ENCODE measurements at regions not wholly inside any gene's neighbourhood (a gene's known extent, or its start where the extent isn't known, plus 50 kb on each side); places are given as distances from the start of the nearest gene placed in this dataset.

GRCh38 chr1:218536296-218536986 is 191.3 kb downstream of the TGFB2 start:
- H3K27me3 Mint-ChIP-seq (ENCODE audit: low read depth in 3 of 3), result peaks cover 0 to 2% (median 1%) of the 10 kb centered on the region in 3 donors
- H3K4me3 ChIP-seq (replicated peaks in 1 of 3; ENCODE audit: low read depth in 2 of 3, low read length in 3 of 3), result no peak overlapping the region
- no peak overlapping the region for H3K4me3 Mint-ChIP-seq
- H3K9ac ChIP-seq (ENCODE audit: insufficient read depth, low read length, poor library complexity, severe bottlenecking), result no peak overlapping the region
- no peaks in the 10 kb centered on the region for H3K36me3 ChIP-seq (replicated peaks in 1 of 2; ENCODE audit: control insufficient read depth in 1 of 2, insufficient read depth in 2 of 2, low read length in 2 of 2)
- H3K79me2 ChIP-seq (ENCODE audit: insufficient read depth, low read length), result no peaks in the 10 kb centered on the region
- intact Hi-C loops (cut with micrococcal nuclease), result no loop called here
- no peaks in the 10 kb centered on the region for H3K4me1 ChIP-seq (ENCODE audit: control insufficient read depth in 1 of 2, insufficient read depth in 2 of 2, low read length in 2 of 2)
- no peak for DNase-seq
- H3K9me3 ChIP-seq (replicated peaks in 1 of 2; ENCODE audit: control insufficient read depth in 1 of 2, insufficient read depth in 1 of 2, low read length in 2 of 2), result no peaks in the 10 kb centered on the region
- WGBS (ENCODE audit: insufficient coverage), result no CpG with 5 or more reads among the region's 2 CpGs
- no peaks in the 10 kb centered on the region for H3K36me3 Mint-ChIP-seq
- peaks cover 0 to 5% (median 0%) of the 10 kb centered on the region in 7 donors for H3K9me3 Mint-ChIP-seq
- H4K20me1 ChIP-seq (ENCODE audit: insufficient read depth, low read length), result no peaks in the 10 kb centered on the region
- TF ChIP-seq CTCF (IDR thresholded peaks at IDR 0.05), result no peak
- no peak overlapping the region for H2AFZ ChIP-seq (ENCODE audit: insufficient read depth, low read depth, low read length, poor library complexity, severe bottlenecking)
- no peak overlapping the region for H3K27ac ChIP-seq (ENCODE audit: low read depth in 1 of 2, low read length in 2 of 2)
- H3K4me2 ChIP-seq (replicated peaks; ENCODE audit: extremely low read depth, low read length, poor library complexity, severe bottlenecking), result no peak overlapping the region
- H3K27ac Mint-ChIP-seq, result no peak overlapping the region
- H3K4me1 Mint-ChIP-seq, result no peaks in the 10 kb centered on the region
- no peaks in the 10 kb centered on the region for H3K27me3 ChIP-seq (ENCODE audit: control insufficient read depth in 2 of 2, insufficient read depth in 2 of 2, low read length in 2 of 2)

GRCh38 chr1:218537122-218537913 is 192.2 kb downstream of the TGFB2 start:
- no peaks in the 10 kb centered on the region for H3K4me1 ChIP-seq (ENCODE audit: control insufficient read depth in 1 of 2, insufficient read depth in 2 of 2, low read length in 2 of 2)
- H3K4me1 Mint-ChIP-seq, result no peaks in the 10 kb centered on the region
- H3K9ac ChIP-seq (ENCODE audit: insufficient read depth, low read length, poor library complexity, severe bottlenecking), result no peak overlapping the region
- no peaks in the 10 kb centered on the region for H4K20me1 ChIP-seq (ENCODE audit: insufficient read depth, low read length)
- H3K36me3 ChIP-seq (replicated peaks in 1 of 2; ENCODE audit: control insufficient read depth in 1 of 2, insufficient read depth in 2 of 2, low read length in 2 of 2), result no peaks in the 10 kb centered on the region
- no peaks in the 10 kb centered on the region for H3K9me3 ChIP-seq (replicated peaks in 1 of 2; ENCODE audit: control insufficient read depth in 1 of 2, insufficient read depth in 1 of 2, low read length in 2 of 2)
- TF ChIP-seq CTCF (IDR thresholded peaks at IDR 0.05), result no peak
- no peak overlapping the region for H3K4me2 ChIP-seq (replicated peaks; ENCODE audit: extremely low read depth, low read length, poor library complexity, severe bottlenecking)
- H3K9me3 Mint-ChIP-seq, result peaks cover 0 to 4% (median 0%) of the 10 kb centered on the region in 7 donors
- no peaks in the 10 kb centered on the region for H3K27me3 ChIP-seq (ENCODE audit: control insufficient read depth in 2 of 2, insufficient read depth in 2 of 2, low read length in 2 of 2)
- no peak overlapping the region for H3K4me3 Mint-ChIP-seq
- peaks cover 0 to 2% (median 1%) of the 10 kb centered on the region in 3 donors for H3K27me3 Mint-ChIP-seq (ENCODE audit: low read depth in 3 of 3)
- no peak for DNase-seq
- no peaks in the 10 kb centered on the region for H3K79me2 ChIP-seq (ENCODE audit: insufficient read depth, low read length)
- no peak overlapping the region for H3K27ac ChIP-seq (ENCODE audit: low read depth in 1 of 2, low read length in 2 of 2)
- intact Hi-C loops (cut with micrococcal nuclease), result no loop called here
- H3K4me3 ChIP-seq (replicated peaks in 1 of 3; ENCODE audit: low read depth in 2 of 3, low read length in 3 of 3), result no peak overlapping the region
- H3K27ac Mint-ChIP-seq, result no peak overlapping the region
- no peak overlapping the region for H2AFZ ChIP-seq (ENCODE audit: insufficient read depth, low read depth, low read length, poor library complexity, severe bottlenecking)
- H3K36me3 Mint-ChIP-seq, result no peaks in the 10 kb centered on the region
- no CpG with 5 or more reads among the region's 6 CpGs for WGBS (ENCODE audit: insufficient coverage)
